ENCODE measurements at regions not wholly inside any gene's neighbourhood (a gene's known extent, or its start where the extent isn't known, plus 50 kb on each side); places are given as distances from the start of the nearest gene placed in this dataset.

DNA sequence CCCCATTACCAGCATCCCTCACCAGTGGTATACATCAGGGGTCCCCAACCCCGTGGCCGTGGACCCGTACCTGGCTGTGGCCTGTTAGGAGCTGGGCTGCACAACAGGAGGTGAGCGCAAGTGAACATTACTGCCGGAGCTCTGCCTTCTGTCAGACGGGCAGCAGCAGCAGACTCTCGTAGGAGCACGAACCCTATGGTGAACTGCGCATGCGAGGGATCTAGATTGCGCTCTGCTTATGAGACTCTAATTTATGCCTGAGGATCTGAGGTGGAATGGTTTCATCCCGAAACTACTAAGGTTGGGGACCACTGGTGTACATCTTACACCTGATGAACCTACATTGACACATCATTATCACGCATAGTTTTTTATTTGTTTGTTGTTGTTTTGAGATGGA, 52.8 kb upstream of the DHX15 start:
- Mint-ChIP-seq H3K27ac (no peak overlapping the region), H3K4me3 (no peak overlapping the region), H3K4me1 (no peaks in the 10 kb centered on the region), H3K9me3 (no peaks in the 10 kb centered on the region), H3K27me3 (peaks cover 13% of the 10 kb centered on the region), H3K36me3 (ENCODE audit: low read depth) (no peaks in the 10 kb centered on the region)
- intact Hi-C loops (cut with micrococcal nuclease), result no loop called here
- DNase-seq, result no peak

DNA sequence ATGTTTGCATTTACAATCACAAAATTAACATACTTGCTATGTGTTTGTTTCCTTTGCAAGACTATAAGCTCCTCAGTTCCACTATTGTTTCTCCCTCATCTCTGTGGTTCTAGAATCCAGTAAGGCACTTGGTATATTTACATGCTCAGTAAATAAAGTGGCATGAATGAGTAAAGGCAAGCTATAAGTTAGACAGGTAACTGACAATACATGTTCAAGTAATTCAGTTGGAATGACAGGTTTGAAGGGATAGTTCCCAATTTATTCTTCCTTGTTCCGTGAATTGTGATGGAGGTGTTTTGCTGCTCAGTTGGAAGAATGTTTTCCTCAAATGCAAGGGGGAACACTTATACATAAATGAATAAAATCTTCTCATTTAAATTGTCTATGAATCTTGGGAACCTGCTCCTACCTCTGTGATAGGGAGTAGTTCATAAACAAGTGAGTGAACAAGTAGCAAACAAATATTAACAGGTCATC, 54.1 kb upstream of the DHX15 start:
- peaks cover 14% of the 10 kb centered on the region for H3K27me3 Mint-ChIP-seq
- H3K4me3 Mint-ChIP-seq, result no peak overlapping the region
- H3K36me3 Mint-ChIP-seq (ENCODE audit: low read depth), result no peaks in the 10 kb centered on the region

DNA sequence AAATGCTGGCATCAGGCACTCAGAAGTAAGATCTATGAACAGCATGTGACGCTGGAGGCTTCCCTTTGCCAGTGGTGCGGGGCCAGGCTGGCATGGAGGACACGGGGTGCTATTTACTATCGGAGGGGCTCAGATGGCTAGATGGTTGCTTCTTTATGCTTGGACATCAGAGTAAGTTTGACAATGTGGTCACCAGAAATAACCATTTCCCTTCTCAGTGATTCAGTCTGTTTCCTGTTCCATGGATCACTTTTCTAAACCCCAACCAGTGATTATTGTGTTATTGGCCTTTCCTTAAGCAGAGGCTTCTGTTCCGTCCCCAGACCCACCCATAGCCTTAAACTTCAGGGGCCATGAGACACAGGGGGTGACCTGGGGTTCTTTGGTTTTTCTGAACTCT, 55.4 kb upstream of the DHX15 start:
- intact Hi-C loops (cut with micrococcal nuclease), result no loop called here
- H3K36me3 Mint-ChIP-seq (ENCODE audit: low read depth), result no peaks in the 10 kb centered on the region
- no peak for DNase-seq
- H3K27me3 Mint-ChIP-seq, result peaks cover 14% of the 10 kb centered on the region
- no peak overlapping the region for H3K4me3 Mint-ChIP-seq
- H3K27ac Mint-ChIP-seq, result no peak overlapping the region
- H3K4me1 Mint-ChIP-seq, result no peaks in the 10 kb centered on the region
- no peaks in the 10 kb centered on the region for H3K9me3 Mint-ChIP-seq

More for the DNA sequence above, 54.1 kb upstream of the DHX15 start:
- H3K9me3 Mint-ChIP-seq, result no peaks in the 10 kb centered on the region
- H3K4me1 Mint-ChIP-seq, result no peaks in the 10 kb centered on the region
- no peak for DNase-seq
- intact Hi-C loops (cut with micrococcal nuclease), result no loop called here
- no peak overlapping the region for H3K27ac Mint-ChIP-seq

DNA sequence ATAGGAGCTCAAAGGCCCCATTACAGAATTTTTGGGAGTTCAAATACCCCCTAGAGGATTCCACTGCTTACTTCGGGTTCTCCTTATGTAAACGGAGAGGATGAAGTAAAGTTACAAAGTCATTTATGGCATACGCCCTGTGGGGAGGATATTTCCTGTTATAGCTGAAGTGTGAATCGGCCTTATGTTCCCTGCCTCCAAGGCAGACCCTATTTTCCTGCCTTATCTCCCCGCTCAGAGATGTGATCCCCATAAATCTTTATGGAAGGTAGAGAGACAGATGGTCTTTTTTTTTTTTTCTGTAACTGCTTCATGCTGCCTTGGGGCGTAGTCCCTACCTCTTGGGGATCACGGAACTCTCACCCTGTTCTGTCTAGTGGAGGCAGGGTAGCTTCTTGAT, 56.0 kb upstream of the DHX15 start:
- peaks cover 14% of the 10 kb centered on the region for H3K27me3 Mint-ChIP-seq
- intact Hi-C loops (cut with micrococcal nuclease), result no loop called here
- no peaks in the 10 kb centered on the region for H3K9me3 Mint-ChIP-seq
- H3K4me1 Mint-ChIP-seq, result no peaks in the 10 kb centered on the region
- no peak for DNase-seq
- no peaks in the 10 kb centered on the region for H3K36me3 Mint-ChIP-seq (ENCODE audit: low read depth)
- H3K27ac Mint-ChIP-seq, result no peak overlapping the region
- H3K4me3 Mint-ChIP-seq, result no peak overlapping the region

DNA sequence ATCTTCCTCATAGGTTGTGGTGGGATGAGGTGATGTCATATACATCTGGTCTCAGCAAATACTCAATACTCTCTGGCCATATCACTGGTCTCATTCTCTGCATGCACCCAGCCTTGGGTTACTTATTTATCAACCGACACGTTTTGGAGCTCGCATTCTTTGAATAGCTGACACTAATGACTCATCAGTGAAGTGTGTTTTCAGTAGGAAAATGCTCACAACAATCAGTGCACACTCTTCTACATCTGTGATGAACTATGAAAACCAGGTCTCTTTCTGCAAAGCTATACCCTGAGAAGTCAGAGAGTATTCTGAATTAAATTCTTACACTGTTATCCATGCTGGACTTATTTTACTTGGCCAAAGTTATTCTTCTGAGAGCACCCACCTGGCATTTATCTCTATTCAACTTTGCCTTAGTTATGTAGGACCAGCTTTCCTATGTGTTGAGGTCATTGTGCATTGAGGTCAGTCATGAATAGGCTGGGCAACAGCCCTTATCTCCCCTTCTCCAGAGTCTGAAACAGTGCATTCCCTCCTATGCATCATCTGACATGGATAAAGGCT, 58.7 kb upstream of the DHX15 start:
- Mint-ChIP-seq H3K9me3 (no peaks in the 10 kb centered on the region), H3K27ac (no peak overlapping the region), H3K4me1 (no peaks in the 10 kb centered on the region), H3K36me3 (ENCODE audit: low read depth) (no peaks in the 10 kb centered on the region), H3K27me3 (peaks cover 16% of the 10 kb centered on the region), H3K4me3 (no peak overlapping the region)
- intact Hi-C loops (cut with micrococcal nuclease), result no loop called here
- no peak for DNase-seq

DNA sequence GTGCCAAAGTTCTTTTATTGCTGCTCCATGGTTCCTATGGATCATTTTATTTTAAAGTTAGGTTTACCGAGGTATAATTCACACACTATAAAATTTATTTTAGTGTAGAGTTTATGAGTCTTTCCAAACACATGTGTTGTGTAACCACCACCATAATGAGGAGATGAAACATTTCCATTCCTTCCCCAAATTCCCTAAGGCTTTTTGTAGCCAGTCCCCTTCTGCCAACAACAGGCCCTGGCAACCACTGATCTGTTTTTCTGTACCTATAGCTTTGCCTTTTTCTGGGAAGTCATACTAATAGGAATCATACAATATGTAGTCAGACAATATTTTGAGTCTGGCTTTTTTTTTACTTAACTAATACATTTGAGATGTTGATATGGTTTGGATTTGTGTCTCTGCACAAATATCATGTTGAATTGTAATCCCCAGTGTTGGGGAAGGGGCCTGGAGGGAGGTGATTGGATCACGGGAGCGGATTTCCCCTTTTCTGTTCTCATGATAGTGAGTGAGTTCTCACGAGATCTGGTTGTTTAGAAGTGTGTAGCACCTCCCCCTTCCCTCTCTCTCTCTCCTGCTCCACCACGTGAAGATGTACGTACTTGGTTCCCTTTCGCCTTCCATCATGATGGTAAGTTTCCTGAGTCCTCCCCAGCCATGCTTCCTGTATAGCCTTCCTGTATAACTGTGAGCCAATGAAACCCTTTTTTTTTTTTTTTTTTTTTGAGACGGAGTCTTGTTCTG, 59.6 kb upstream of the DHX15 start:
- Mint-ChIP-seq H3K27me3 (peaks cover 14% of the 10 kb centered on the region), H3K4me1 (no peaks in the 10 kb centered on the region), H3K27ac (no peak overlapping the region), H3K4me3 (no peak overlapping the region), H3K36me3 (ENCODE audit: low read depth) (no peaks in the 10 kb centered on the region), H3K9me3 (no peaks in the 10 kb centered on the region)
- no peak for DNase-seq
- intact Hi-C loops (cut with micrococcal nuclease), result no loop called here

DNA sequence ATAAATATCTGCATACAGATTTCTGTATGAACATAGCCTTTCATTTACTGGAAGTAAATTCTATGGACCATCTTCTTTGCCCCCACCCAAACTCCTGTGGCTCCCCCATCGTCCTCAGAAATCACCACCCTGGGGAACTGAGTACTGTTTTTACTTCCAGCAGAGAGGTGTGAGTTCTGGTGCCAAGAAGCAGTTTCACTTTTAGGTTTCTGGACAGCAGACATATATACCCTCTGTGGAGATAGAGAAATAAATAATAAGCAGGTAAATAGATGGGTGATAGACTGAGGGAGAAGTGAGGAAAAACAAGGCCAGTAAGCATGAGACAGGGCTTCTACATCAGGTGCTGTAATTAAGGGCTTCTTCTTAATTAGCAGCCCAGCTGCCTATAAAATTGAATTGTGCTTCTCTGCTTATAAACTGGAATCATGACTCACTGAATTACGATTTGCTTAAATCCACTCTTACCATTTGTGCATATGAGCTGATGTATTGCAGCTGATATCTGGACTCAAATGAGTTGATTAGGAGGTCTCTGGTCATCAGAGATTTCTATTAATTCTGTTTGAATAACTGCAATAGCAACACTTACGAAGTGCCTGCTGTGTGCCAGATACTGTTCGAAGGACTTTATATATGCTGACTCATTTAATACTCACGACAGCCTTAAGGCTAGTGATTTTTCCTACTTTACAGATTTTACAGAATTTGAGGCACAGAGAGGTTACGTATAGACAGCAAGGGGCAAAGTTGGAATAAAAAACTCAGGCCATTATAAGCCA, 60.8 kb upstream of the DHX15 start:
- Mint-ChIP-seq H3K36me3 (ENCODE audit: low read depth) (no peaks in the 10 kb centered on the region), H3K9me3 (no peaks in the 10 kb centered on the region), H3K4me1 (no peaks in the 10 kb centered on the region), H3K27me3 (peaks cover 8% of the 10 kb centered on the region), H3K4me3 (no peak overlapping the region), H3K27ac (no peak overlapping the region)
- intact Hi-C loops (cut with micrococcal nuclease), result no loop called here
- no peak for DNase-seq

DNA sequence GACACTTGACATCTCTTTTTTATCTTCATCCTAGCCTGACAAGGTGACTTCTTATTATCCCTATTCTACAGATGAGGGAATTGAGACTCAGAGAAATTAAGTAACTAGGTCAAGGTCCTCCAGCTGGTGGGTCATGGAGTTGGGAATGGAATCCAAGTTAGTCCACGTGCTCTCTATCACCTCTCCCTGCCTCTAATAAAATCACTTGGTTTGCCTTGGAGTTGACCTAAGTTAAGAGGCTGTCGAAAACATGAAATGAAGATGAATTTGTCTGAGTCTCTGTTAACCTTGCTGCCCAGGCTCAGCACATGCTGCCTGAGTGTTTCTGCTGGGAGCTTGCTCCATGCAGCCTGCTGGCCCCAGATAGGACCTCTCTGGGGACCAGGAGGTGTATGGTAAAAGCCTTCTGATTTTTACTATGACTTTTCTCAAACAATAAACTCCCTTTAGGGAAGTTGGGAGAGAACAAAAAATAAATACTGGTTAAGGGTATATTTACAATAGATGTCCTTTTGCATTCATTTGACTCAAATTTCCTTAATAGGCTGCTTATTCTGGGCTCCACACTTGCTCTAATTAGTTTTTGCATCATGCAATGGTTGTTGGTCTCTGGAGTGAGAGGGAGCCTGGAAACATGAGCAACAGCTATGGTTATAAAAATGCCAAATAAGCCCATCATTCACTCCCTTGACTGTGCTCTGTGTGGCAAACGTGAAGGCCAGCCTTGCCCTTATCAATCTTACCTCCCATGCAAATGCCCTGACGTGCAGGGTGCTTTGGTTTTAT, 61.6 kb upstream of the DHX15 start:
- Mint-ChIP-seq H3K9me3 (no peaks in the 10 kb centered on the region), H3K36me3 (ENCODE audit: low read depth) (no peaks in the 10 kb centered on the region), H3K27ac (no peak overlapping the region), H3K27me3 (peaks cover 3% of the 10 kb centered on the region), H3K4me3 (no peak overlapping the region), H3K4me1 (no peaks in the 10 kb centered on the region)
- intact Hi-C loops (cut with micrococcal nuclease), result no loop called here
- no peak for DNase-seq

DNA sequence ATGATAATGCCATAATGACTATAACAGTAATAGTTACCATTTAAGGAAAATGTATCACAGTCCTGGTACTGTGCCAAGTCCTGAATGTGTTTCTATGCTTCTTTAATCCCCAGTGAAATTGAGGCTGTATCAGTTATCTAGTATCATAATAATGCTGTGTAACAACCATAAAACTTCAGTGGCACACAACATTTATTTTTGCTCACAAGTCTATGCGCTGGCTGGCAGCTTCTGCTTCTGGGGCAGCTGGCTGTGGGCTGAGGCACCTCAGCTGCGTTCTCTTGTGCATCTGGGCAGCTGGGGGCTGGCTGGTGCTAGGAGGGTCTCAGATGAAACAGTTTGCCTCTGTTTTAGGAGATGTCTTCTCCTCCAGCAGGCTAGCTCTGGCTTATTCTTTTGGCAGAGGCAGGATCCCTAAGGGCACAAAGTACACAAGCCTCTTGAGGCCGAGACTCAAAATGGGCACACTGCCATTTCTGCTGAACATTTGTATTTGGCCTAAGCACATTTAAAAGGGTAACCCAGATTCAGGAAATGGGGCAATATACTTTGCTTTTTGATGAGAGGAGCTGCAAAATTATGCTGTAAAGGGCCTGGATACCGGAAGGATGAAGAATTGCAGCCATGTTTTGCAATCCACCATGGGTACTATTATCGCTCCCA, 62.6 kb upstream of the DHX15 start:
- H3K27me3 Mint-ChIP-seq, result peaks cover 3% of the 10 kb centered on the region
- intact Hi-C loops (cut with micrococcal nuclease), result no loop called here
- H3K36me3 Mint-ChIP-seq (ENCODE audit: low read depth), result no peaks in the 10 kb centered on the region
- DNase-seq, result no peak
- no peak overlapping the region for H3K27ac Mint-ChIP-seq
- no peaks in the 10 kb centered on the region for H3K4me1 Mint-ChIP-seq
- H3K4me3 Mint-ChIP-seq, result no peak overlapping the region
- H3K9me3 Mint-ChIP-seq, result no peaks in the 10 kb centered on the region

DNA sequence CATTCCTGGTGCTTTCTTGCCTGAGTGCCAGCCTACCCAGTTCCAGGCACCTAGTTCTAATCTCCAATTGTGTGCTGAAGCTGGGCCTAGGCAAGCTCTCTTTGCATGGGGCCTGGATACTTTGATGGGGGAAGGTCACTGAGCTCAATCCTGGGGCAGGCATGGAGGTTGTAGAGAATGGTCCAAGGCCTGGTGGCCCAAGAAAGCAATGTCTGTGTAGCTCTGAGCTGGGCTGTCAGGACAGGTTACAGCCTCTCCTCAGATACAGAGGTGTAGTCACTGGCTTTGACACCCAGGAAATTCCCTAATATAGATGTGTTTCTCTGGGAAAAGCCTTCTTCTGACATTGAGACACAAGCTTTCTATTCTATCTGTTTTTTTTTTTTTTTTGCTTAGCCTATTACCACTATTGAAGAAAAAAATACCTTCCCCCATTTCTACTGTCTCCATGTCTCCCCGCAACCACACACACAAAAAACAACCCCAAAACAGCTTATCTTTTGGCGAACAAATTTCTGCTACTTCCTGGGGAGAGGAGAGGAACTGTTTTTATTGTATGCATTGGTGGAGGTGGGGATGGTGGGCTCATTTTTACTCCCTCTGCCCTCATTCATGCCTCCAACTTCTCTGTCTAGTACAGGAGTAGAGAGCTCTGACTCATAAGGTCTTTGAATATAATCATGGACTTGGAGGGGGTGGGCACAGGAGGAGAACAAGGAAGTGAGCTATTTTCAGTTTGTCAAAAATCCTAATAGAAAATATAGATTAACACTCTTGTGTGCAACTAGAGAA, 66.7 kb upstream of the DHX15 start:
- Mint-ChIP-seq H3K36me3 (ENCODE audit: low read depth) (no peaks in the 10 kb centered on the region), H3K4me1 (no peaks in the 10 kb centered on the region), H3K27me3 (peaks cover 2% of the 10 kb centered on the region), H3K27ac (no peak overlapping the region), H3K4me3 (no peak overlapping the region), H3K9me3 (no peaks in the 10 kb centered on the region)
- intact Hi-C loops (cut with micrococcal nuclease), result no loop called here
- no peak for DNase-seq

DNA sequence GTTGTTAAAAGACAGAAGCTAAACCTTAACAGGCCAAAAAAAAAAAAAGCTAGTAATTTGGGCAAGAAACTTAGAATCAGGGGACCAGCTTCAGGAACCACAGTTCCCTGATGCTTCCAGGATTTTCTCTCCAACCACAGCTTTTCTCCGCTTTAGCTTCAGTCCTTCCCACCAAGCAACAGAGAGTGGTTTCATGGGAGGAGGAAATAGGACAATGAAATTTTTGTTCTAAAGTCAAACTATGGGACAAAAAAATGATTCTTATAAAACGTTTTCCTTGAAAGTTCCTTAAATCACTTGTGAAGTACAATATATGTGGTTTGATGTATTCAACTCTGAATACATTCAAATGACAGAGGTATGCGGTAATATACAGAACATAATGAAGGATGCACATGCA, 71.0 kb upstream of the DHX15 start:
- Mint-ChIP-seq H3K9me3 (no peaks in the 10 kb centered on the region), H3K27me3 (peaks cover 5% of the 10 kb centered on the region), H3K4me3 (no peak overlapping the region), H3K36me3 (ENCODE audit: low read depth) (no peaks in the 10 kb centered on the region), H3K4me1 (peaks cover 5% of the 10 kb centered on the region), H3K27ac (no peak overlapping the region)
- DNase-seq, result no peak
- intact Hi-C loops (cut with micrococcal nuclease), result no loop called here

DNA sequence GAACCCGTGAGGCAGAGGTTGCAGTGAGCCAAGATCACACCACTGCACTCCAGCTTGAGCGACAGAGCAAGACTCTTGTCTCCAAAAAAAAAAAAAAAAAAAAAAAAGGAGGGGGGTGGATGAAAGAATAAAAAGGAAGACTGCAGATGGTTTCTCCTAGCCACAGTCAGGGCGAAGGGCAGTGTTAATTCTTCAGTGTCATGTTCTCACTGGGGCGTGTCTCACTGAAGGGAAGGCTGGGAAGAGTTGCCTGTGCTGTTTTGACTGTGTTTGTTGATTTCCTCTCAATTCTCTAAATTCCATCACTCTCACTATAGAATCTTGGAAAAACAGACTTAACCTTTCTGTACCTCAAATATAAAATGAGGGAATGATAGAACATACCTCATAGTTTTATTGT, 71.6 kb upstream of the DHX15 start:
- Mint-ChIP-seq H3K36me3 (ENCODE audit: low read depth) (no peaks in the 10 kb centered on the region), H3K27ac (no peak overlapping the region), H3K9me3 (no peaks in the 10 kb centered on the region), H3K4me1 (peaks cover 5% of the 10 kb centered on the region), H3K27me3 (peaks cover 5% of the 10 kb centered on the region), H3K4me3 (no peak overlapping the region)
- intact Hi-C loops (cut with micrococcal nuclease), result no loop called here
- no peak for DNase-seq

DNA sequence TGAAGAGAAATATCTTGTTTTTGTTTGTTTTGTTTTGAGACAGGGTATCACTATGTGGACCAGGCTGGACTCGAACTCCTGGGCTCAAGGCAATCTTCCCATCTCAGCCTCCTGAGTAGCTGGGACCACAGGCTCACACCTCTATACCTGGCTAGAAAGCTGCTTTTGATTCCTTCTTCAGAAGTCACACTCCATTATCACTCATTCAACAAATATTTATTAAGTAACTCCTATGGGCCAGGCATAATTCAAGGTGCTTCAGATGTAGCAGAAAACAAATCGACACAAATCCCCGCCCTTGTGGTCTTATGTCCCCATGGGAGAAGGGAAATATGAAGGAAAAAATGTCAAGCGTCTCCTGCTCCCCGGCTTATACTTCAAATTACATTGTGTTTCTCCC, 72.6 kb upstream of the DHX15 start:
- no peak overlapping the region for H3K4me3 Mint-ChIP-seq
- H3K27me3 Mint-ChIP-seq, result peaks cover 5% of the 10 kb centered on the region
- no peaks in the 10 kb centered on the region for H3K36me3 Mint-ChIP-seq (ENCODE audit: low read depth)
- H3K4me1 Mint-ChIP-seq, result peaks cover 5% of the 10 kb centered on the region
- H3K27ac Mint-ChIP-seq, result no peak overlapping the region
- no peak for DNase-seq
- H3K9me3 Mint-ChIP-seq, result no peaks in the 10 kb centered on the region
- intact Hi-C loops (cut with micrococcal nuclease), result no loop called here
